ENCODE measurements at regions not wholly inside any gene's neighbourhood (a gene's known extent, or its start where the extent isn't known, plus 50 kb on each side); places are given as distances from the start of the nearest gene placed in this dataset.

DNA sequence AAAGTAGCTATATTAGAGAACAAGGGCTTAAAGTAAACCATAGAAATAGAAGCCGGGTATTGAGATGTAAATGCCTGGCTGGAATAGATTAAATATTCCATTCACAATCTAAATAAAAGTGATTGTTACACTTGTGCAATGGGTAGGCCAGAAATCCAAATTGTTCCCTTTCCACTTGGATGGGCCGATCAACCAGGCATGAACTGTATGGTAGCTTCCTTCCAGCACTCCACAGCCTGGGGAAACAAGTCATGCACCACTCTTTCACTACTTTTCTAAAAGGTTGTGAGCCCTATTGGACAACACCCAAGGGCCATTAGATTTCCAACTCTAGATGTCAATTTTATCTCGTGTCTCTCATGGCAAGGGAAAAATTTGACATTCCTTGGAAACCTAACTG is 407.3 kb upstream of the HSFY2 start:
- TF ChIP-seq, protein P1, sequence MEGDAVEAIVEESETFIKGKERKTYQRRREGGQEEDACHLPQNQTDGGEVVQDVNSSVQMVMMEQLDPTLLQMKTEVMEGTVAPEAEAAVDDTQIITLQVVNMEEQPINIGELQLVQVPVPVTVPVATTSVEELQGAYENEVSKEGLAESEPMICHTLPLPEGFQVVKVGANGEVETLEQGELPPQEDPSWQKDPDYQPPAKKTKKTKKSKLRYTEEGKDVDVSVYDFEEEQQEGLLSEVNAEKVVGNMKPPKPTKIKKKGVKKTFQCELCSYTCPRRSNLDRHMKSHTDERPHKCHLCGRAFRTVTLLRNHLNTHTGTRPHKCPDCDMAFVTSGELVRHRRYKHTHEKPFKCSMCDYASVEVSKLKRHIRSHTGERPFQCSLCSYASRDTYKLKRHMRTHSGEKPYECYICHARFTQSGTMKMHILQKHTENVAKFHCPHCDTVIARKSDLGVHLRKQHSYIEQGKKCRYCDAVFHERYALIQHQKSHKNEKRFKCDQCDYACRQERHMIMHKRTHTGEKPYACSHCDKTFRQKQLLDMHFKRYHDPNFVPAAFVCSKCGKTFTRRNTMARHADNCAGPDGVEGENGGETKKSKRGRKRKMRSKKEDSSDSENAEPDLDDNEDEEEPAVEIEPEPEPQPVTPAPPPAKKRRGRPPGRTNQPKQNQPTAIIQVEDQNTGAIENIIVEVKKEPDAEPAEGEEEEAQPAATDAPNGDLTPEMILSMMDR (IDR thresholded peaks at IDR 0.05; ENCODE audit: insufficient read depth, low read depth, low read length), result no peak
- DNase-seq (ENCODE audit: low read depth), result no peak
- no peak overlapping the region for H3K4me3 ChIP-seq (ENCODE audit: low read depth, low read length)

DNA sequence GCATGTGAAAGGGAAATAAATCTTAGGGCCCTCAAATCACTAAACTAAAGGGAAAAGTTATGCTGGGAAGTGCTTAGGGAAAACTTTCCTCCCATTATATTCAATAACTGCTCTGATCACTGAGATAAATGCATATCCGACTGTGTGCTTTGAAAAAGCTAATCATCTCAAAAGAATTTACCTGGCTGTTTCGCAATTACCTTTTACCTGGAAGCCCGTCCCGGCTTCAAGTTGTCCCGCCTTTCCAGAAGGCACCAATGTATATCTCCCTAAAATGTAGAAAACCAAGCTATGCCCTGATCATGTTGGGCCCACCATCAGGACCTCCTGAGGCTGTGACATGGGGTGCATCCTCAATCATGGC is 394.6 kb upstream of the HSFY2 start:
- H3K4me3 ChIP-seq (ENCODE audit: low read depth, low read length), result no peak overlapping the region
- TF ChIP-seq, protein P1 (IDR thresholded peaks at IDR 0.05; ENCODE audit: insufficient read depth, low read depth, low read length), result no peak
- no peak for DNase-seq (ENCODE audit: low read depth)

GRCh38 chrY:19167319-19168201 is 394.0 kb upstream of the HSFY2 start:
- no peak for DNase-seq (ENCODE audit: low read depth)
- H3K4me3 ChIP-seq (ENCODE audit: low read depth, low read length), result no peak overlapping the region
- TF ChIP-seq, protein P1 (IDR thresholded peaks at IDR 0.05; ENCODE audit: insufficient read depth, low read depth, low read length), result no peak

DNA sequence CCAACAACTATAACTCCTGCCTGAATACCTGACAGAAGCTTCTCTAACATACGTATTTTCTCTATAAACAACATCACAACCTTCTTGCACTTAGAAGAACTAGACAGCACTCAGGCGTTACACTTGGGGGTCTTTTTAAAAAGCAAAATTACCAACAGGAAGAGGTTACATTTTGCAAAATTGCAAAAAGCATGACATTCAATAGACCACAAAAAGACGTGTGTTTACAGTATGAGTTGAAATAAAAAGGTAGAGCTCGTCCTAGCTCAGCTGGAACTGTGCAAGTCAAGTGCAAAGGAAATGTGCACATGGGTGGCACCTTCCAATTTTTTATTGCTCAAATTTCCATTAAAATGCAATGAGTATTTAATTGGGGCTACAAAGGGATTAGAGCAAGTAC is 375.2 kb upstream of the HSFY2 start:
- no peak overlapping the region for H3K4me3 ChIP-seq (ENCODE audit: low read depth, low read length)
- TF ChIP-seq, protein P1 (IDR thresholded peaks at IDR 0.05; ENCODE audit: insufficient read depth, low read depth, low read length), result no peak
- no peak for DNase-seq (ENCODE audit: low read depth)

- H3K4me3 ChIP-seq (ENCODE audit: low read depth, low read length), result no peak overlapping the region
- no peak for DNase-seq (ENCODE audit: low read depth)
- TF ChIP-seq, protein P1 (IDR thresholded peaks at IDR 0.05; ENCODE audit: insufficient read depth, low read depth, low read length), result no peak
Measured at GRCh38 chrY:19146296-19146695, 372.8 kb upstream of the HSFY2 start.

DNA sequence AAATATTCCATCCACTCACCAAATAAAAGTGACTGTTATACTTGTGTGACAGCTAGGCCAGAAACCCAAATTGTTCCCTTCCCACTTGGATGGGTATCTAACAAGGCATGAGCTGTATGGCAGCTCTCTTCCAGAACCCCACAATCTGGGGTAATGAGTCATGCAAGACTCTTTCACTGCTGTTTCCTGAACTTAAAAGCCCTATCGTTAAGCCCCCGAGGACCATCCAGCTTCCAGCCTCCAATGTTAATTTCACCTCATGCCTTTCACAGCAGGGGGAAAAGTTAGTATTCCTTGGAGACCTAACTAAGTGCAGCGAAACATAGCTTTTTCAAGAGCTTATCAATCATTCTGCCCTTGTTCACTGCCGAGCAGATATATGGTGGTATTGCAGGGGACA is 368.6 kb upstream of the HSFY2 start:
- TF ChIP-seq, protein P1 (IDR thresholded peaks at IDR 0.05; ENCODE audit: insufficient read depth, low read depth, low read length), result no peak
- no peak for DNase-seq (ENCODE audit: low read depth)
- H3K4me3 ChIP-seq (ENCODE audit: low read depth, low read length), result no peak overlapping the region

All from fibroblast of villous mesenchyme (primary cell).